Activated naive CD8-positive, alpha-beta T cell treated with anti-CD3 and anti-CD28 coated beads, Interleukin-2, amount 10 ng/mL, durations not matched to agents 7 days and 5 days (primary cell): ENCODE measurements at regions not wholly inside any gene's neighbourhood (a gene's known extent, or its start where the extent isn't known, plus 50 kb on each side); places are given as distances from the start of the nearest gene placed in this dataset.
"Not testable (repeated sequence)": the region's sequence is repeated elsewhere in the genome, so short reads cannot be mapped to it uniquely, and the experiment has no call there.

Source experiments
- ATAC-seq: fragments of 150-1000 bp; cut with Tn5 transposase; one replicate; pipeline ENCODE4 v1.10.0; 2021; ENCODE audit warnings: low read depth, moderate library complexity
- POLR2A ChIA-PET: fragments of 350-600 bp; sonication (Branson Sonifier 250); formaldehyde crosslinking; loops from one replicate; lab custom pipeline; 2021; ENCODE audit warnings: antibody characterized with exemption; lab: Charles Lee
- DNase-seq: peaks from one replicate; pipeline ENCODE4 v3.0.0; 2021
- H3K27ac Mint-ChIP-seq: one replicate; pipeline ENCODE4 v1.8.0; 2022; ENCODE audit warnings: mild to moderate bottlenecking, mixed read lengths
- H3K27me3 Mint-ChIP-seq: one replicate; pipeline ENCODE4 v1.8.0; 2022; ENCODE audit warnings: mild to moderate bottlenecking, moderate library complexity, mixed read lengths
- H3K36me3 Mint-ChIP-seq: one replicate; pipeline ENCODE4 v1.8.0; 2021; ENCODE audit warnings: mild to moderate bottlenecking, mixed read lengths
- H3K4me1 Mint-ChIP-seq: one replicate; pipeline ENCODE4 v1.8.0; 2021; ENCODE audit warnings: mixed read lengths
- H3K4me3 Mint-ChIP-seq: one replicate; pipeline ENCODE4 v1.8.0; 2022; ENCODE audit warnings: mild to moderate bottlenecking, moderate library complexity, mixed read lengths
- H3K9me3 Mint-ChIP-seq: one replicate; pipeline ENCODE4 v1.8.0; 2021; ENCODE audit warnings: mixed read lengths

GRCh38 chr1:99540744-99541143 is 105.2 kb upstream of the PALMD start:
- no peak for ATAC-seq
- Mint-ChIP-seq H3K9me3 (no peaks in the 10 kb centered on the region), H3K4me3 (no peak overlapping the region), H3K27ac (no peak overlapping the region), H3K4me1 (no peaks in the 10 kb centered on the region), H3K36me3 (no peaks in the 10 kb centered on the region), H3K27me3 (peaks cover 3% of the 10 kb centered on the region)
- POLR2A ChIA-PET, result no interaction called here
- DNase-seq, result no peak

- Mint-ChIP-seq H3K27me3 (no peaks in the 10 kb centered on the region), H3K4me3 (no peak overlapping the region), H3K36me3 (no peaks in the 10 kb centered on the region), H3K27ac (no peak overlapping the region), H3K4me1 (no peaks in the 10 kb centered on the region), H3K9me3 (no peaks in the 10 kb centered on the region)
- POLR2A ChIA-PET, result no interaction called here
- DNase-seq, result no peak
- ATAC-seq, result no peak
These were observed 101.6 kb upstream of the PALMD start for GRCh38 chr1:99544328-99544727.

GRCh38 chr1:99546432-99547416 is 99.2 kb upstream of the PALMD start:
- H3K27me3 Mint-ChIP-seq, result no peaks in the 10 kb centered on the region
- H3K4me3 Mint-ChIP-seq, result no peak overlapping the region
- ATAC-seq (no peak), DNase-seq (no peak)
- POLR2A ChIA-PET, result no interaction called here
- no peaks in the 10 kb centered on the region for H3K4me1 Mint-ChIP-seq
- no peaks in the 10 kb centered on the region for H3K36me3 Mint-ChIP-seq
- no peaks in the 10 kb centered on the region for H3K9me3 Mint-ChIP-seq
- no peak overlapping the region for H3K27ac Mint-ChIP-seq

GRCh38 chr1:99548943-99549605 is 96.8 kb upstream of the PALMD start:
- Mint-ChIP-seq H3K9me3 (no peaks in the 10 kb centered on the region), H3K27ac (no peak overlapping the region), H3K36me3 (no peaks in the 10 kb centered on the region), H3K4me1 (no peaks in the 10 kb centered on the region), H3K27me3 (no peaks in the 10 kb centered on the region), H3K4me3 (no peak overlapping the region)
- no peak for ATAC-seq
- POLR2A ChIA-PET, result no interaction called here
- no peak for DNase-seq

GRCh38 chr1:99550198-99550597 is 95.7 kb upstream of the PALMD start:
- no peak for ATAC-seq
- POLR2A ChIA-PET, result no interaction called here
- Mint-ChIP-seq H3K27ac (no peak overlapping the region), H3K4me1 (no peaks in the 10 kb centered on the region), H3K27me3 (no peaks in the 10 kb centered on the region), H3K36me3 (no peaks in the 10 kb centered on the region), H3K9me3 (no peaks in the 10 kb centered on the region), H3K4me3 (no peak overlapping the region)
- no peak for DNase-seq

- ATAC-seq (no peak), DNase-seq (no peak)
- Mint-ChIP-seq H3K27me3 (no peaks in the 10 kb centered on the region), H3K36me3 (no peaks in the 10 kb centered on the region), H3K9me3 (no peaks in the 10 kb centered on the region), H3K4me1 (no peaks in the 10 kb centered on the region), H3K27ac (no peak overlapping the region), H3K4me3 (no peak overlapping the region)
- POLR2A ChIA-PET, result no interaction called here
These were observed 93.9 kb upstream of the PALMD start for GRCh38 chr1:99551812-99552614.

- no peak overlapping the region for H3K4me3 Mint-ChIP-seq
- DNase-seq (no peak), ATAC-seq (no peak)
- H3K9me3 Mint-ChIP-seq, result no peaks in the 10 kb centered on the region
- no peaks in the 10 kb centered on the region for H3K4me1 Mint-ChIP-seq
- H3K27ac Mint-ChIP-seq, result no peak overlapping the region
- no peaks in the 10 kb centered on the region for H3K36me3 Mint-ChIP-seq
- H3K27me3 Mint-ChIP-seq, result peaks cover 2% of the 10 kb centered on the region
- POLR2A ChIA-PET, result interaction anchor here (0.7 kb wide), 1 partner anchor 25 kb away, joined by 3 read pairs; no protein-coding TSS in a partner anchor
These were observed 92.6 kb upstream of the PALMD start for GRCh38 chr1:99553301-99553700.

- POLR2A ChIA-PET, ATAC-seq, H3K27ac Mint-ChIP-seq, H3K9me3 Mint-ChIP-seq, H3K27me3 Mint-ChIP-seq, H3K4me3 Mint-ChIP-seq, H3K36me3 Mint-ChIP-seq, H3K4me1 Mint-ChIP-seq, DNase-seq: not testable (repeated sequence)
These were observed 92.1 kb upstream of the PALMD start for GRCh38 chr1:99553819-99554218.

GRCh38 chr1:99554727-99555126 is 91.2 kb upstream of the PALMD start:
- H3K27me3 Mint-ChIP-seq, result peaks cover 2% of the 10 kb centered on the region
- ATAC-seq (no peak), DNase-seq (no peak)
- H3K27ac Mint-ChIP-seq, result no peak overlapping the region
- POLR2A ChIA-PET, result no interaction called here
- no peak overlapping the region for H3K4me3 Mint-ChIP-seq
- H3K36me3 Mint-ChIP-seq, result no peaks in the 10 kb centered on the region
- no peaks in the 10 kb centered on the region for H3K9me3 Mint-ChIP-seq
- H3K4me1 Mint-ChIP-seq, result no peaks in the 10 kb centered on the region

GRCh38 chr1:99557546-99558202 is 88.2 kb upstream of the PALMD start:
- no peaks in the 10 kb centered on the region for H3K36me3 Mint-ChIP-seq
- no peak overlapping the region for H3K27ac Mint-ChIP-seq
- H3K4me1 Mint-ChIP-seq, result no peaks in the 10 kb centered on the region
- POLR2A ChIA-PET, result no interaction called here
- peaks cover 4% of the 10 kb centered on the region for H3K9me3 Mint-ChIP-seq
- ATAC-seq, result no peak
- H3K4me3 Mint-ChIP-seq, result no peak overlapping the region
- no peak for DNase-seq
- peaks cover 5% of the 10 kb centered on the region for H3K27me3 Mint-ChIP-seq

- POLR2A ChIA-PET, result no interaction called here
- DNase-seq, result no peak
- no peak for ATAC-seq
- no peaks in the 10 kb centered on the region for H3K4me1 Mint-ChIP-seq
- no peak overlapping the region for H3K27ac Mint-ChIP-seq
- no peak overlapping the region for H3K4me3 Mint-ChIP-seq
- no peaks in the 10 kb centered on the region for H3K36me3 Mint-ChIP-seq
- H3K27me3 Mint-ChIP-seq, result peaks cover 5% of the 10 kb centered on the region
- peaks cover 4% of the 10 kb centered on the region for H3K9me3 Mint-ChIP-seq
These were observed 86.7 kb upstream of the PALMD start for GRCh38 chr1:99559166-99559565.

- no peak overlapping the region for H3K27ac Mint-ChIP-seq
These were observed 85.5 kb upstream of the PALMD start for GRCh38 chr1:99560207-99561040.

More at GRCh38 chr1:99560207-99561040, 85.5 kb upstream of the PALMD start:
- POLR2A ChIA-PET, result no interaction called here
- peaks cover 5% of the 10 kb centered on the region for H3K27me3 Mint-ChIP-seq
- no peak overlapping the region for H3K4me3 Mint-ChIP-seq
- ATAC-seq, result no peak
- H3K36me3 Mint-ChIP-seq, result no peaks in the 10 kb centered on the region
- H3K4me1 Mint-ChIP-seq, result no peaks in the 10 kb centered on the region
- DNase-seq, result no peak
- H3K9me3 Mint-ChIP-seq, result peaks cover 4% of the 10 kb centered on the region
